GM23338 (cell line): ENCODE measurements at regions not wholly inside any gene's neighbourhood (a gene's known extent, or its start where the extent isn't known, plus 50 kb on each side); places are given as distances from the start of the nearest gene placed in this dataset.

Source experiments
- CREB1 ChIP-seq: fragments of 250-450 bp; sonication (Bioruptor Pico); IDR thresholded peaks from 2 replicates; pipeline ENCODE4 v1.5.0; 2020; ENCODE audit warnings: low read depth, mild to moderate bottlenecking, moderate library complexity
- EZH2 ChIP-seq: fragments of 200-600 bp; sonication (generic); IDR thresholded peaks from one replicate; pipeline ENCODE4 v1.8.0; 2017; ENCODE audit warnings: antibody characterized with exemption, mild to moderate bottlenecking, low read depth; ENCODE audit not compliant: unreplicated experiment
- JUNB ChIP-seq: IDR thresholded peaks from one replicate; pipeline ENCODE4 v1.6.1; 2016; ENCODE audit warnings: antibody characterized with exemption; ENCODE audit not compliant: unreplicated experiment
- TF ChIP-seq, protein P1 (sequence below), 2 experiments: fragments of 200-600 bp in 1 of 2; sonication (generic) in 1 of 2; conservative IDR thresholded peaks; 2 replicates each; pipeline versions ENCODE4 v1.5.1 to v1.6.1; 2016 to 2017; ENCODE audit warnings: antibody characterized with exemption in 2 of 2, low read depth in 2 of 2, mild to moderate bottlenecking in 2 of 2, moderate library complexity in 1 of 2

DNA sequence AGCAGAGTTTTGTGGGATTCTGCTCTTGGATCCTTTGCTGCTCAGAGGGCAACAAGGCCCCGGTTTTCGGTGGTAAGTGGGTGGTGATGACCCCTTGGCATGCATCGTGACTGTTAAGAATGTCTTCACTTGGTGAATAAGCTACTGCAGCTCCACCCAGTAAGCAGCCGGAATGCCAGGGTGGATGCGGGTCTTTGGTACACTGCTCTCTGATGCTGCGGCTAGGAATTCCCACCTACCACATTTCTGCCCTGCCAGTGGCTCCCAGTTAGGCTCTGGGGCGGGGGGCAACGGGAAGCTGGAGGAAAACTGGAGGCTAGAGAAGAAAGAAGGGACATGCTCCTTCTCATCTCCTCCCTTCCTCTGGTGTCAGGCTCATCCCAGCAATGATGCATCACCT, 180.4 kb upstream of the GALNT2 start:
- TF ChIP-seq EZH2: no peak
- TF ChIP-seq CREB1 (CRISPR knock-in tag): no peak
- TF ChIP-seq, protein P1, sequence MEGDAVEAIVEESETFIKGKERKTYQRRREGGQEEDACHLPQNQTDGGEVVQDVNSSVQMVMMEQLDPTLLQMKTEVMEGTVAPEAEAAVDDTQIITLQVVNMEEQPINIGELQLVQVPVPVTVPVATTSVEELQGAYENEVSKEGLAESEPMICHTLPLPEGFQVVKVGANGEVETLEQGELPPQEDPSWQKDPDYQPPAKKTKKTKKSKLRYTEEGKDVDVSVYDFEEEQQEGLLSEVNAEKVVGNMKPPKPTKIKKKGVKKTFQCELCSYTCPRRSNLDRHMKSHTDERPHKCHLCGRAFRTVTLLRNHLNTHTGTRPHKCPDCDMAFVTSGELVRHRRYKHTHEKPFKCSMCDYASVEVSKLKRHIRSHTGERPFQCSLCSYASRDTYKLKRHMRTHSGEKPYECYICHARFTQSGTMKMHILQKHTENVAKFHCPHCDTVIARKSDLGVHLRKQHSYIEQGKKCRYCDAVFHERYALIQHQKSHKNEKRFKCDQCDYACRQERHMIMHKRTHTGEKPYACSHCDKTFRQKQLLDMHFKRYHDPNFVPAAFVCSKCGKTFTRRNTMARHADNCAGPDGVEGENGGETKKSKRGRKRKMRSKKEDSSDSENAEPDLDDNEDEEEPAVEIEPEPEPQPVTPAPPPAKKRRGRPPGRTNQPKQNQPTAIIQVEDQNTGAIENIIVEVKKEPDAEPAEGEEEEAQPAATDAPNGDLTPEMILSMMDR (conservative IDR thresholded peaks at IDR 0.05; ENCODE audit: low read depth in 2 of 2): no peak
- TF ChIP-seq JUNB: no peak
